GM04503 (cell line): ENCODE measurements at regions not wholly inside any gene's neighbourhood (a gene's known extent, or its start where the extent isn't known, plus 50 kb on each side); places are given as distances from the start of the nearest gene placed in this dataset.

Source experiments
- DNase-seq: peaks from one replicate; pipeline ENCODE4 v3.0.0-alpha.2; 2012; ENCODE audit warnings: low read depth

DNA sequence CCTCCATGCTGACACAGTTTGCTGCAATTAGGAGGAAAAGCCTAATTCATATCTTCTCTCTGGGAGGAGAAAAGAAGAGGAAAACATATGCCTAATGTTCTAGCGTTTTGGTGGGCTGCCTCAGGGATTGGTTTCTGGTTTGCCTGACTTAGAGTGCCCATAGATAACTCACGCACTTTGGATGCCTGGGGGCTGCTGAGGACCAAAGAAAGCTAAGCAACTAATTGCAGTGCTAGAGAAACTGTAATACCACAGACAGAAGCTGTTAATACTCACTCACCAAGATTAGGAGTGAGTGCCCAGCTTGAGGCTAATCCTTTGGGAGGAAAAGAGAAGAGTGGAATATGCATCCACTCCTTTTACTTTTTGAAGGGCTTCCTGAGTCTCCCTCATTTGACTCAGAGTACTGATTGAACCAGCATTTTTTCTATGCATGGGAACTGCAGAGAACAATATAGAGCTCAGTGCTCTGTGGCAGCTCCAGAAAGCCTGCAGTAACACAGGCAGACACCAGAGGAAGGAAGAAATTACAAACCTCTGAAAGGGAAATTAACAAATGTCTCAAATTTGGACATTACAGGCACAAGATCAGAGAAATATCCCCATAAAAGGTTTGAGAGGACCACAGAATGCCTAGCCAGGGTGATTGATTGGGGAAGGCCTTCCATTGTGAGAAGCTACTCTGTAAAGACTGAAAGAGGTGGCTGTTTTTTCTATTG is 666.4 kb downstream of the OLFM4 start:
- DNase-seq = no peak

DNA sequence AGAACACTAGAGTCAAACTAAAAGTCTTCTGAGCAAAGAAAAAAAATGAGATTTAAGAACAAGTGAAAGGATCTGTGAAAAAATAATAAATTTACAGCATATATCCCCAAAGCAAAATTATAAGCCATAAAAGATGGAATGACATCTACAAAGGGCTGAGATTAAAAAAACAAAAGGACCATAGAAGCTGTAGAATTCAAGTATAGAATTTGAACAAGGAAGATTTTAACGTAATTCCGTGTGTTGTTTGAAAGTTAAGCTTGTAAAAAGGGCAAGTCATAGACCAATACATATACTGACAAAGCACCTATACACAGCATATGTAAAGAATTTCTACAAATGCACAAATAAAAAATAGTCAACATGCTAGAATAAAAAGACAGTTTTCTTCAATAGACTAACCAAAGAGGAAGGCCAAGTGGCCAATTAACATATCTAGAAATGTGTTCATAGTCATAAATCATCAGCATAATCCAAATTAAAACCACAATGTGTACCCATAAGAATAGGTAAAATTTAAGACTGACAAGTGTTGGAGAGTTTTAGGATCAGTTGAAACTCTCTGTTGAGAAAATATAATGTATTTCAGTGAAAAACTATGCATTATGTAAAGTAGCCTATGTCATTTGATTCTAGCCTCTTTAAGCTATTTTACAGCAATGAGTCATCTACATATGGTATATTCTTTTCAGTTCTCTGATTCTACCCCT is 674.9 kb downstream of the OLFM4 start:
- DNase-seq = no peak

DNA sequence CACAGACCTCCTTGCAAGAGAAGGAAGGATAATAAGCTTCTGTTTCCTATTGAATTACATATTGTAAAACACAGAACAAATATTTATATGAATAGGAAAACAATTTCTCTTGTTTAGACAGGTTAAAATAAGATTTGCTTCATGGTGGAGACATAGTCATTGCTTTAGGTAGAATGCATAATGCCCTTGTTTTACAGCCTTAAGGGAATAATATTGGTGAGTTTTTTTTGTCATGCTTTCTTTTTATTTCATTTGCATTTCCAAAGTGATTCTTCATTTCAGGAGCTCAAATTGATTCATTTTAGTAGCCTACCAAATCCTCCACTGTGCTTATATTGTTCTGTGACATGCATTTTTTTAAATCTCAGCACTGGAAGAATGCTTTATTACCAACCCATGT is 690.7 kb downstream of the OLFM4 start:
- DNase-seq = no peak

DNA sequence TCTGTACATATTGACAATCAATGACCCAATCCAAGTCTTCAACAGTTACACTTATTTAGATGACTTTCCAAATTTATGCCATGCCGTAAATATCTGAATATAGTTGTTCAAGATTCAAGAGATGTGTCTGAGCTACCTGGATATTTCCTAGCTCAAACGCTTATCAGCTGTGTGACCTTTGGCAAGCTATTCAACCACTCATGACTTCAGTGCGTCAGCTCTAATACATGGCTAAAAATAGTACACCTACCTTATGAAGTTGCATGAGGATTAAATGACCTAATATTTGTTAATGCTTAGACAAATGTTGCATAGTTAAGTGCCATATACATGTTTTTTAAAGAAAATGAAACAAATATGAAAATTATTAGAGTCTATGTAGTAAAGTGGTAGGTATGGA is 704.1 kb downstream of the OLFM4 start:
- no peak for DNase-seq

DNA sequence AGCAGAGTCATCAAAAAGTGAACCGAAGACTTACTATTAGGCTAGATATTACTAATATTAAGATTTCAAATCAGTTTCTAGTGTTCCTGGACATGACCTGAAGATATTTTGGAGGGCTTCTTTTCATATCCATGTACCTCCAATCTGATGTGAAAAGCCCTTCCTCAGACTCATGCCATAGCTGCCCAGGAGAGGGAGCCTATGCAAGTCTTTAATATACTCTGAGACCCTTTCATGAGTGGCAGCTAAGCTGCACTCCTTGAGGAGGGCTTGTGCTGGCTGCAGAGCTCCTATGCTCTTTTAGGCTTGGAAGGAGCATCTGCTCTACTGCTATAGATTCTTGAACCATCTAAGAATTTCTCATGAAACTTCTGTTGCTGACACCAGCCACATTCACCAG is 715.3 kb downstream of the OLFM4 start:
- DNase-seq = no peak

DNA sequence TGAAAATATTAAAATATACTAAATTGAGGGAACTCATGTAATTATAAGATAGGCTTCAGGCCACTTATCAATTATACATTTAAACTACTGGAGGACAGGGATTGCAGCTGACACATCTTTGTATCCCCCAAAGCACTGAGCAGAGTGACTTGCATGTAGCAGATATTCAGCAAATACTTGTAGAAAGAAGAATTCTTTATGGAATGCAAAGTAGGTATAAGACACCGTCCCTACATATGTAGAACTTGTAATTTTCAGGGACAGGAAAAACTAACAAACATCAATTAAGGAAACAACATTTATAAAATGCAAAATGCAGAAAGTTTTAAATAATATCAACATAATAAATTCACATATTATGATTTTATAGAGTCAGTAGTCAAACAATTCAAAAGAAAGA is 719.2 kb downstream of the OLFM4 start:
- DNase-seq = no peak

DNA sequence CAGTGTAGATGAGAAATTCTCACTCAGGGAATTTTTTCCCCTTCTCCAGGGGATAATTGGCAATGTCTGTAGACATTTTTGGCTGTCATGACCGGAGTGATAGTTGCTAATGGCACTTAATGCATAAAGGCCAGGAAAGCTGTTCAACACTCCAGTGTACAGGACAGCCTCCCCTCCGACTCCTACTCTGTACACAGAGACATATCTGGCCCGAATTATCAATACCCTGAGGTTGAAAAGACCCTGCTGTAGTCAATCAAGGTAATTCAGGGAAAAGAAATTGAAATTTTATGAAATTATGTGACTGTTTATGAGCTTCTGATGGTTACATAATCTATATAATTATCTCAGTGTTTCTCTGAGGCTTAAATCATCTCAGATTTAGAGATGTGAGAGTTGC is 720.7 kb downstream of the OLFM4 start:
- no peak for DNase-seq

DNA sequence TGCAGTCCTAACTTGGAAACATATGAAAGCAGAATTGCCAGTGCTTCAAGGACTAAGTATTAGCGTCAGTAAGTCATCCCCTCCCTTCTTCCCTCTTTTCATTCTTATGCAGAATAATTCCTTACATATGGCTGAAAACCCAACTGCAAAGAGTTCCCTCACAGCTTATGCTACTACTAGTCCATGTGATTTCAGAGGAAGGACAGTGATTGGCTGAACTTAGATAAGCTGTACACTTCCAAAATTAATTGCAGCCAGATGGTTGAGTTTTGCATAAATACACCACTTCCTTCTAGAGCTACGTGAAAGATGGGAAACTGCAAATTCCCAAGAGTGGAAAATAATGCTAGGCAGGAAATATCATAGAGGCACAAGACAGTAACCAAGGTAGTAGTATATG is 730.4 kb downstream of the OLFM4 start:
- DNase-seq = no peak

DNA sequence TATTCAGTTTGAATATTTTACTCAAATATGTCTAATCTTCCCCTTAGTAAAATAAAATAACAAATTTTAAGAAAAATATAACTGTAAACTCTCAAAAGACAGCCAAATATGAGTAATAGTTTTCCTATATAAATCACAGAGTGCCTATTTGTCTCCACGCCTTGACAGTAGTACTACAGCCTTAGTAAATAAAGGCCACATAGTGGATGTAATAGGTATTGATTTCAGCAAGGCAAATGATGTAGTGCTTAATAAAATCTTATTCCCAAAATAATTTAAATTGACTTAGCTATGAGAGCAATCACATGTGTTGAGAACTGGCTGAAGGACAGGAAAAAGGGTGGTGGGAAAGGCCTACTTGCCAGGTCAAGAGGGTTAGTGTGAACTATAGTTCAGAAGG is 747.2 kb downstream of the OLFM4 start:
- no peak for DNase-seq

DNA sequence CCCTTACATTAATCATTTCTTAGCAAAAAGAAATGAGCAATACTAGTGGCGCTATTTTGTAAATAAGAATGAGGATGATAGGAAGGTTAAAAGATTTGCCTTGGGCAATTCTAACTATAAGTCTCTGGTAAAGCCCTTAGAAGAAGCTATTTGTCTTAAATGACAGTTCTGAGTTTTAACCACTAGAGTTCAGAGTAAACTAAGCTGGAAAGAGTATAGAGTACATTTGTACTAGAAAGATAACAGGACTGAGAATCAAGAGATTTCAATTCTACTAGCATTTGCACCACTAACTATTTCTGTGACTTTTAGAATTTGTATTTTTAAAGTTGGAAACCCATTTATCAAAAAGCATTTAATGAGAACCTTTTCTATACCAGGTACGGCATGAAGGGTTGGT is 750.3 kb downstream of the OLFM4 start:
- DNase-seq = no peak

DNA sequence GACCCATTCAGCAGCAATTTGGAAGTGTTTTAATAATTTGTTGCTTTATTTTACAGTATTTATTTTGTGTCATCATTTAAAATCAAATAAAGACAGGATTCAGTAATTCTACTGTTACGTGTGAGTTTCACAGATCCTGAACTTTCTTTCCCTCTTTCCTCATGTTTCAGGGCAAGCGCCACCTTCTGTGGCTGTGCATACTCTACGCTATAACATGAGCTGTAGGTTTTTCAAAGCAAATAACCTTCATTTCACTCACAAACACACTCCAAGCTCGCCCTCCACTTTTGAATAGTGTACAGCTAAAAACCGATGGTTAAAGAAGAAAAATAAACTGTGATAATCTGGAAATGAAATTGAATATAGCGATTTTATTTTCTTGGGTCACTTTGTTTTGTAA is 753.3 kb downstream of the OLFM4 start:
- no peak for DNase-seq

DNA sequence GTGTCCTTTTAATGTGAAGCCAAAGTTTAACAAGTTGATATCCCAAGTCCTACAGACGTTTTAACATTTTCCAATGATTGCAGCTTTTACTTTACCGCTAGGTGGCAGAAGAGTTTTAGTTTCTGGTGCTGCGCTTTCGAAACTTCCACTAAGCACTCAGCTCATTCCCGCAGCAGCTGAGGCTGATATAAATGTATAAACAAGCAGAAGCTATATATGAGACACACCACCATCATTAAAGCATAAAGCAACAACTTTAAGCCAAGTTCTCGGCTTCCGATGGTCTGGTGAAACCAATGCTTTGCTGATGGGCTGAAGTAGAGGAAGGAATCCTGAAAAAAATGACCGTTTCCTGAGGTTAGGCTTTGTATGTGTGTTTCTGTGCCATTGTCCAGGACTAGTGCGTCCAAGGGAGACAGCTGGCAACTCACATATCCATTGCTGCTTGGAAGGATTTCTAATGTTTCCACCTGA is 753.9 kb downstream of the OLFM4 start:
- peak; percentile 7 for DNase-seq

DNA sequence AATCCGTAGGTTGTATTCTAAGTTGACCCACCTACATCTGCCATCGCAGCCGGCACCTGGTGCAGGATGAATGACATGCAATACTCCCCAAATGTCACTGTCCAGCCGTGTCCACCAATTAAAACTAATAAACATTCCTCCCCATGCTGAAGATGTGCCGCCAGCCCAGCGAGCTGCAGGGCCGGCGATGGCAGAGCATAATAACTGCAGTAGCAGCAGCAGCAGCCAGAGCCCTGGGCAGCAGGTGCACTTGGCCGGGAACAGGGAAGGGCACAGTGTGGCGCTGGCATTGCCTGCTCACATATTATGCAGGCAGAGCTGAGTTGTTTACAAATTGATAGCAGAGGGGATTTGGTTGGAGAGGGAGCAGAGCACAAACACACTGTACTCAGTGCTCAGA is 754.9 kb downstream of the OLFM4 start:
- DNase-seq = no peak

DNA sequence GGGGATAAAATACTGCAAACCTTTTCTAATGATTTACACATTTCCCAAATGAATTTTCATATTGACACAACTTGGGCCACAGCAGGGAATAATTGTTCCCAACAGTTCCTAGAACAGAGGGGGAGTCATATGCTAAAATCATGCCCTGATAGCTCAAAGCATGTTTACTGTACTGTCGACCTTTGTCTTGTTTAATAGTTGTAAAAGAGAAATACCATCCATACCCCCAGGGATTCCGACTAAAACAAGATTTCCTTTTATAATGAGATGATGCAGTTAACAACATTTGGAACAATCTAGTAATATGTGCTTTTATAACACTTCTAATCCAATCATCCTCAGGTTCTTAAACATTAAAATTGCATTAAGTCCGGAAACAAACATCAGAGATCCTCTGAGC is 759.7 kb downstream of the OLFM4 start:
- no peak for DNase-seq

DNA sequence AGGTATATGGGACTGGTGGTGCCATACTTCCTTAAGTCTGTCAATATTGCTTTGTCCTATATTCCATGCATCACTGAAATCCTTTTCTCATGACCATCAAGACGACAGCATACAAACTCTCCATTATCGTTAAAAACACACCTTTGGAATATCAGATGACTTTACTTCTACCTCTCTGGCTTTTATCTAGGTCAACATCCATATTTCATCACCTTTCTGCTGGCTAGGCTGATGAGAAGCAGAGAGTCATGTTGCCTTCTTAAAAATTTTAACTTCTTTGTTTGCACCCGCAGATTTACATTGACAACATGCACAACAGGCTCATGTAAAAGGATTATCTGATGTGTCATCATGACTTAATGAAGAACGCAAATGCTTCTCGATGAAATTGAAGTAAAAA is 771.4 kb downstream of the OLFM4 start:
- no peak for DNase-seq

DNA sequence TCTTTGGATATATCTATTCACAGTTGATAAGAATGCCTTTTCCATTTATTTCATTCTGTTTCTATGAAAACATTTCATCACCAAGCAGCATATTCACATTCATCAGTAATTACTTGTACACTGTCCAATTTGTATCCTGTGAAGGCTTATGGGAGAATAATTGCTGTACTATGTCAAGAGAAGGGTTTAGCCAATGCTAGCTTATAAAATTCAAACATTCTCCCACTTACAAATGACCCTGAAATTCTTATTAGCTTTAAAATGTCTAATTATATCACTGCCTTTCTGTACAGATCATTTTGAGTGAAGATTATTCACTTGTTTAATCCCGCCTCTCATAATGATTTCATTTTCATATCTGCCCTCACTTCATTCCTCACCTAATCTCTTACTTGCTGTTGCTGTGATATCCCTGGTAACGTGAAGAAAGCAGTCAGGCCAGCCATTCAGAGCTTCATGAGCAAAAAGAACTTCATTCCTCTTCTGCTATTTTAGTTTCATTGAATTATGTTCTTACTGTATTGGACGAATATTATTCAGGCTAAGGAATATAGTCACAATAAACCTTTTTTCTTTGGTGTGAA is 778.7 kb downstream of the OLFM4 start:
- no peak for DNase-seq

DNA sequence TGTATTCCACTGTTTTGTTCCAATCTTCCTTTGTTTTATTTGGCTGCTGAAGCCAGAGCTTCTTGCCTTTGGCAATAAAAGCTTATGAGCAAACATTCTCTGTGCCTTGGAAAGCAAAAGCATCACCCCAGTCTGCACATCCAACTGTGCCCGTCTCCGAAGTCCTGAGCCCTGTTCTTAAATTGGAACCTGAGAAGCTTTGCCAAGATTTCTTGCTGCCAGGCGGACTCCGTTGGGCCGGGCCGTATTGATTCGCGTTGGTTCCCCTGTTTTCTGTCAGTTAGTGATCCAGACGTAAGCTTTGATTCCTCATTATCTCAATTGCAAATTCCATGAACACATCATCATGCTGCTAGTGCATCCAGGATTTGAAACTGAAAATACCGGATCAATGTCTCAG is 793.0 kb downstream of the OLFM4 start:
- DNase-seq = no peak

DNA sequence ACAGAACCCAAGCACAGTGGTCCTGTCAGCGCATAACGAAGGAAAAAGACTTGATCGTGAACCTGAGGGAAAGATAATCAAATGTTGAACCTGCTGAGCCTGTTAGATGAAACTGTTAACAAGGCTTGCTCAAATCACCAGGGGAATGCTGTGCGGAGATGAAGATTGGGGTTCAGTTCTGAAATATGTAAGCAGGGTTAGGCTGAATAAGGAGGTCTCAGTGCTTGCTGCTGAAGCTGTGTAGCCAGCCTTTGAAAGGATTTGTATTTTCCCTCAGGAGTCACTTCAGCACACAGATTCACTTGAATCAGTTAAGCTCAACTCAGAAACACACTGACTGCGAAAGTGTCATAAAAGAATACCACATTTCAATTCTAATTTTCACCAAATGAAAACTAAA is 793.5 kb downstream of the OLFM4 start:
- no peak for DNase-seq

DNA sequence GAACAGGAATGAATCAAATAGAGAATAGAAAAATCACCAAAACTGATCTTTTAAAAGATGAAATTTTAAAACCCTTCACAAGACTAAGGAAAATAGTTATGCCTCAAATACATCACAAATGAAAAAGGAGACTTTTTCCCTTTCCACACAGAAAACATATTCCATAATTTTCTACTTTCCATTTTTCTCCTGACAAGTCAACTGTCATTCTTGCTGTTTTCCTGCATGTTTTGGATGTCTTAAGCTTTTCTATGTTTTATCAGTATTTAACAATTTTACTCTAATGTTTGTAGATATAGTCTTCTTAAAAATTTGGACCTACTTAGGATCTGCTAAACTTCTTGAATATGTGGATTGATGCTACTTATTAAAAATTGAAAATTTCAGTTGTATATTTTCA is 810.8 kb downstream of the OLFM4 start:
- DNase-seq = no peak

DNA sequence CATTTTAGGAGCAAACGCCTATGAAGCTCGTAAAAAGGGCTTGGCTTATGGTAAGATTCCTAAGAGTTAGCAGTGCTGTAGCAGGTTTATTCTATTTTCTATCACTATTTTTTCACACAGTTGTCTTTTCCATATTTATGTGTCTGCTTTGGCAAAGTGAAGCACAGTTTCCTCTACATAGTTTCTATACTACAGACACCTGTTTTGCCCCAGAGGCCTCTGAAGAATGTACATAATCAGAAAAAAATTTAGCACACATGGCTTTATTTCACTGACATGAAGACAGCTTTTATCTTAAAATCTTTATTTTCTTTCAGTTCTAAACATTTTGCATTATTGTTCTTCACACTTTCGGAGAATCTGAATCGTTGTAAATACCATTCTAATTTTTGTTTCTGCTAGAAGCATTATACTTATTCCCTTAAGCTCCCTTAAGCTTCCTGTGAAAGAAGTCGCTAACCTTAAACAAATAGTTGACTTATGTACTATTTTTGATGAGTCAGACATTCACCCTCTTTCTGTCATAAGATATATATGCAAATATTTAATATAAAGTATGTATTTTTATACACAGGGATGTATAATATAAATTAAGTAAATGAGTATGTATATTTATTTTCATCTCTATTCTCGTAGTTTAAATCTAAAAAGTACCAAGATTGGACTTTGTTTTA is 816.0 kb downstream of the OLFM4 start:
- no peak for DNase-seq

DNA sequence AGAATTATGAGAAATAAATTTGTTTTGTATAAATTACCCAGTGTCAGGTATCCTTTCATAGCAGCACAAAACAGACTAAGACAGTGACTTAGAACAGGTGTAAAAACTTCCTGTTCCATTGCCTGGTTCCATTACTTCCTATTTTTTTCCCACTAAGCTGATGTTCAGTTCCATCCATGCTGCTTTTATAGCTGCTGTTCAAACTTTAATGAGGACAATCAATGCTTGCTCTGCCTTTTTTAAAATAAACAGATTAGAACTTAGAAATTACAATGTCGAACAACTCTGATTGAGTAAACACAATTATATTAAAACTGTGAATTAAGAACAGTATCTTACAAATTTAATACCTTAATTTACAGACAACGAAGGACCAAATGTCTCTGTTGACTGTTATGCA is 818.9 kb downstream of the OLFM4 start:
- no peak for DNase-seq

DNA sequence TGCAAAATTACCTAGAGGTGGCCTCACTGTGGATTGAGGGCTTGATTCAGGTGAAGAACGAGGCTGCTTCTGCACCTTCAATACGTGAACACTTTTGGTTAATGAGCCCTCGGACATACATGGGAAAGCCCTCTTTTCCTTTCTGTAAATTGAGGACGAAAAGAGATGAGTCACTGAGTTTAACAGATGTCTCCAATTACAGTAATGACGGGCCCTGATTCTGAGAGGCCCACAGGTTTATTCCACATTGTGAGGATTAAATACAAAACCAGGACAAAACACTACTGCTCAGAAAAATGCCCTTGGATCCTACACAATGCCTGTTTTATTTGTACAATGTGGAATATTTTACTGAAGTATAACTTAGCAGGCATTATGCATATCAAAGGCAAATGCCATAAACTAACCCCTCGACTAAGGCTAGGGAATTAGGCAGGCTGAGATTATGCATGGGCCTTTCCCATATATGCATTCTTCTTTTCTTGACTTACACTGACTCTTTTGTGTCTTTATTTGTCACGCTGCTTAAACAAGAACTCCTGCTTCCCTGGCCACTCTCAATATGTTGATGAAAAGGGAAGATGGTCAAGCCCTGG is 819.9 kb downstream of the OLFM4 start:
- no peak for DNase-seq

DNA sequence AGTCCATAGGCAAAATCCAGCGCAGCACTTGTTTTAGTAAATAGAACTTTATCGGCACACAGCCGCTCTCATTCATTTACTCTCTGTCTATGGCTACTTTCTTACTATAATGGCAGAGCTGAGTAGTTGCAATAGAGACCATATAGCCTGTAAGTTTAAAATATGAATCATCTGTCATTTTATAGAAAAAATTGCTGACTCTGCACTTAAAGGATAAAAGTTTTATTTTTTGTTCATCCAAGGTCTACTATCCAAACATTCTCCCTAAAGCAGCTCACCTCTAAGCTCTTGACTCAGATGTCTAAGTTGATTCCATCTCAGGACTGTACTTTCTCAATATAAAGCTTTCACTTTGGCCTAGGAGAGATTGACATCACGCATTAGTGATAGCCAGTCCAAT is 825.7 kb downstream of the OLFM4 start:
- no peak for DNase-seq
